ENCODE measurements at regions not wholly inside any gene's neighbourhood (a gene's known extent, or its start where the extent isn't known, plus 50 kb on each side); places are given as distances from the start of the nearest gene placed in this dataset.

- TF ChIP-seq POLR2A (IDR thresholded peaks at IDR 0.05; ENCODE audit: low read depth): no peak
- no peak for TF ChIP-seq CTCF (IDR thresholded peaks at IDR 0.05)
These were observed 115.6 kb upstream of the FAM47B start for GRCh38 chrX:34826964-34827363.
